ENCODE measurements at regions not wholly inside any gene's neighbourhood (a gene's known extent, or its start where the extent isn't known, plus 50 kb on each side); places are given as distances from the start of the nearest gene placed in this dataset.

DNA sequence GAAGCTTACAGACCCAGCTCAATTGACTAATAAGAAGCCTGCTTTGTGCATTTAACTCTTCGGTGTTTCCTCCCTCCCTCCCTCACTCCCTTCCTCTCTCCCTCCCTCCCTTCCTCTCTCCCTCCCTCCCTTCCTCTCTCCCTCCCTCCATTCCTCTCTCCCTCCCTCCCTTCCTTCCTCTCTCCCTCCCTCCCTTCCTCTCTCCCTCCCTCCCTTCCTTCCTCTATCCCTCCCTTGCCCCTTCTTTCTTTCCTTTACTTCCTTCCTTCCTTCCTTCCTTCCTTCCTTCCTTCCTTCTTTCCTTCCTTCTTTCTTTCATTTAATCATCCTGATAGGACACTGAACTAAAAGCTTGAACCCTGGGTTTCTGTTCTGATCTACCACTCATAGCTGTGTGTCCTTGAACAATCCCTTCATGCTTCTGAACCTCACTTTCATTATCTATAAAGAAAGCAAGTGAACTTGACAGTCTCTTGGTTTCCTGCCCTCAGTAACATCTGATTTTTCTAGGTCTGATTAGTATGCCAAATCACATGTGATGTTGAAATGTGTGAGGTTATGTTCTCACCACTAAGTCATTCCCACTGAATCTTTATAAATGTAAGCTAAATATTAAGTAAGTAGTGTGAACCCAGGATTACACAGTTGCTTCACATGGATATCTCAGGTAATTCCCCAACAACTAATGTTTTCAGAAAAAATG lies 132.3 kb upstream of the BMP2 start:
- Mint-ChIP-seq H3K4me3 (ENCODE audit: unreplicated experiment) (no peak overlapping the region), H3K27me3 (ENCODE audit: insufficient read depth, unreplicated experiment) (no peaks in the 10 kb centered on the region), H3K36me3 (ENCODE audit: insufficient read depth, unreplicated experiment) (no peaks in the 10 kb centered on the region), H3K9me3 (ENCODE audit: unreplicated experiment) (peaks cover 8% of the 10 kb centered on the region), H3K4me1 (ENCODE audit: low read depth, unreplicated experiment) (peaks cover 12% of the 10 kb centered on the region), H3K27ac (ENCODE audit: unreplicated experiment) (no peak overlapping the region)
- TF ChIP-seq, protein P1, sequence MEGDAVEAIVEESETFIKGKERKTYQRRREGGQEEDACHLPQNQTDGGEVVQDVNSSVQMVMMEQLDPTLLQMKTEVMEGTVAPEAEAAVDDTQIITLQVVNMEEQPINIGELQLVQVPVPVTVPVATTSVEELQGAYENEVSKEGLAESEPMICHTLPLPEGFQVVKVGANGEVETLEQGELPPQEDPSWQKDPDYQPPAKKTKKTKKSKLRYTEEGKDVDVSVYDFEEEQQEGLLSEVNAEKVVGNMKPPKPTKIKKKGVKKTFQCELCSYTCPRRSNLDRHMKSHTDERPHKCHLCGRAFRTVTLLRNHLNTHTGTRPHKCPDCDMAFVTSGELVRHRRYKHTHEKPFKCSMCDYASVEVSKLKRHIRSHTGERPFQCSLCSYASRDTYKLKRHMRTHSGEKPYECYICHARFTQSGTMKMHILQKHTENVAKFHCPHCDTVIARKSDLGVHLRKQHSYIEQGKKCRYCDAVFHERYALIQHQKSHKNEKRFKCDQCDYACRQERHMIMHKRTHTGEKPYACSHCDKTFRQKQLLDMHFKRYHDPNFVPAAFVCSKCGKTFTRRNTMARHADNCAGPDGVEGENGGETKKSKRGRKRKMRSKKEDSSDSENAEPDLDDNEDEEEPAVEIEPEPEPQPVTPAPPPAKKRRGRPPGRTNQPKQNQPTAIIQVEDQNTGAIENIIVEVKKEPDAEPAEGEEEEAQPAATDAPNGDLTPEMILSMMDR (IDR thresholded peaks at IDR 0.05; ENCODE audit: insufficient read depth in 1 of 2, low read depth in 1 of 2, low read length in 1 of 2, severe bottlenecking in 1 of 2, unreplicated experiment in 1 of 2), result no peak
- ChIA-PET CTCF (interaction anchor here (1.0 to 1.1 kb wide), 2 partner anchors 192 to 450 kb away, joined by 3 read pairs; no protein-coding TSS in a partner anchor), POLR2A (no interaction called here)
- Histone ChIP-seq H3K27me3 (replicated peaks; ENCODE audit: control insufficient read depth, insufficient read depth, low read length) (no peaks in the 10 kb centered on the region), H3K4me1 (peaks cover 19% of the 10 kb centered on the region), H3K36me3 (ENCODE audit: control insufficient read depth, insufficient read depth, low read length) (no peaks in the 10 kb centered on the region), H3K4me3 (ENCODE audit: low read depth, low read length) (no peak overlapping the region), H3K9me3 (0 out of 2 replicates have a peak, but pooled peaks cover 5% of the 10 kb centered on the region)
- no peak for DNase-seq
- intact Hi-C loops (cut with micrococcal nuclease; ENCODE audit: unreplicated experiment), result no loop called here
- no TSS peak for BruUV-seq (replicated peaks)

DNA sequence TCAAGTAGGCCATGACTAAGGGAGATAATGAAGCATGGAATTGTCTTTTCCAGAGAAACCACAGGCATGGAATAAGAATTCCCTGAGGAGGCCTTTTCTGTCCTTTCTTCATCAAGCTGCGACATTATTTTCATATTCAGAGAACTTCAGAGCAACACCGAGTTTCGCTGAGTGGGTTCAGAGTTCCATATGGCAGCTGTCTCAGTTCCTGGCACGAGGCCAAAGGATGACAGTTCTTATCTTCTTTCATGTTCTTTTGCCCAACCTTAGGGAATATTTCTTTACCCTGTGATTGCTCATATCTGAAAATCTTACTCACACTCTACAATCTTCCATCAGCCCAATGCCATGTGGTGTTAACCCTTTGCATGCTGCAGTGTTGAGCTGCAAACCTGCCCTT lies 135.3 kb upstream of the BMP2 start:
- Histone ChIP-seq H3K9me3 (no peaks in the 10 kb centered on the region), H3K36me3 (ENCODE audit: control insufficient read depth, insufficient read depth, low read length) (no peaks in the 10 kb centered on the region), H3K4me1 (peaks cover 13% of the 10 kb centered on the region), H3K27me3 (replicated peaks; ENCODE audit: control insufficient read depth, insufficient read depth, low read length) (no peaks in the 10 kb centered on the region), H3K4me3 (ENCODE audit: low read depth, low read length) (no peak overlapping the region)
- Mint-ChIP-seq H3K36me3 (ENCODE audit: insufficient read depth, unreplicated experiment) (no peaks in the 10 kb centered on the region), H3K27me3 (ENCODE audit: insufficient read depth, unreplicated experiment) (no peaks in the 10 kb centered on the region), H3K9me3 (ENCODE audit: unreplicated experiment) (peaks cover 11% of the 10 kb centered on the region), H3K27ac (ENCODE audit: unreplicated experiment) (no peak overlapping the region), H3K4me3 (ENCODE audit: unreplicated experiment) (no peak overlapping the region), H3K4me1 (ENCODE audit: low read depth, unreplicated experiment) (peaks cover 5% of the 10 kb centered on the region)
- no peak for DNase-seq
- TF ChIP-seq, protein P1 (IDR thresholded peaks at IDR 0.05; ENCODE audit: insufficient read depth in 1 of 2, low read depth in 1 of 2, low read length in 1 of 2, severe bottlenecking in 1 of 2, unreplicated experiment in 1 of 2), result no peak
- ChIA-PET POLR2A (no interaction called here), CTCF (no interaction called here)
- BruUV-seq (replicated peaks), result no TSS peak
- intact Hi-C loops (cut with micrococcal nuclease; ENCODE audit: unreplicated experiment), result no loop called here

DNA sequence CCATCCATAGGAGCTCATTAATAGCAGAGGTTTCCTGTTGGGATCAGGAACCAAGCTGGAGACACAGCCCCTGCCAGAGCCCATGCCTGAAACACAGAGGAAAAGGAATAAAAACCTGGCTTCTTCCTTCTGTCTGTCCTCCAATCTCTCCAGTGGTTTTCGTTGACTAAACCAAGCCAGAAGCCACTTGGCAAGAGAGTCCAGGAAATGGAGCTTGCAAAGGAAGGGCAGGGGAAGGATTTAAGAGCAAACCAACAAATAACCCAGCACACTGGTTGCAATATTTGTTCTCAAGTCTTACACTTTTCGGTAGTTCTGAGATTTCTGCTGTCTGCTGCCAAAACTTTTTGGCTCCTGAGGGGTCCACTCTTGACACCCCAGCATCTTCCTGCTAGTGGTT lies 137.0 kb upstream of the BMP2 start:
- no peak overlapping the region for H3K4me3 ChIP-seq (ENCODE audit: low read depth, low read length)
- H3K4me1 ChIP-seq, result no peaks in the 10 kb centered on the region; the same call in 1 of the 2 replicates
- H3K4me3 Mint-ChIP-seq (ENCODE audit: unreplicated experiment), result no peak overlapping the region
- H3K27me3 ChIP-seq (replicated peaks; ENCODE audit: control insufficient read depth, insufficient read depth, low read length), result no peaks in the 10 kb centered on the region
- TF ChIP-seq, protein P1 (IDR thresholded peaks at IDR 0.05; ENCODE audit: insufficient read depth in 1 of 2, low read depth in 1 of 2, low read length in 1 of 2, severe bottlenecking in 1 of 2, unreplicated experiment in 1 of 2), result no peak
- no peak overlapping the region for H3K27ac Mint-ChIP-seq (ENCODE audit: unreplicated experiment)
- DNase-seq, result no peak
- intact Hi-C loops (cut with micrococcal nuclease; ENCODE audit: unreplicated experiment), result no loop called here
- H3K4me1 Mint-ChIP-seq (ENCODE audit: low read depth, unreplicated experiment), result no peaks in the 10 kb centered on the region
- H3K27me3 Mint-ChIP-seq (ENCODE audit: insufficient read depth, unreplicated experiment), result no peaks in the 10 kb centered on the region
- no peaks in the 10 kb centered on the region for H3K36me3 Mint-ChIP-seq (ENCODE audit: insufficient read depth, unreplicated experiment)
- no peaks in the 10 kb centered on the region for H3K9me3 ChIP-seq
- ChIA-PET POLR2A (no interaction called here), CTCF (interaction anchor here (0.6 kb wide), 1 partner anchor 154 kb away, joined by 3 read pairs; no protein-coding TSS in a partner anchor)
- H3K9me3 Mint-ChIP-seq (ENCODE audit: unreplicated experiment), result peaks cover 10% of the 10 kb centered on the region
- H3K36me3 ChIP-seq (ENCODE audit: control insufficient read depth, insufficient read depth, low read length), result no peaks in the 10 kb centered on the region
- BruUV-seq (replicated peaks), result no TSS peak
